WTC11 (cell line): ENCODE measurements at regions not wholly inside any gene's neighbourhood (a gene's known extent, or its start where the extent isn't known, plus 50 kb on each side); places are given as distances from the start of the nearest gene placed in this dataset.

Experiments
- ATAC-seq: fragments of 200-7000 bp; cut with Tn5 transposase; 2 replicates; pipeline ENCODE4 v1.10.0; 2021; ENCODE audit warnings: mild to moderate bottlenecking, moderate library complexity
- CTCF ChIA-PET: fragments of 300-600 bp; sonication (Branson Sonifier 250); formaldehyde crosslinking; loops from one replicate; lab custom pipeline; 2021; ENCODE audit warnings: antibody characterized with exemption; lab: Charles Lee
- POLR2A ChIA-PET: fragments of 350-600 bp; sonication (Branson Sonifier 250); formaldehyde crosslinking; loops from one replicate; lab custom pipeline; 2021; ENCODE audit warnings: antibody characterized with exemption; lab: Charles Lee
- DNase-seq: peaks from one replicate; pipeline ENCODE4 v3.0.0; 2021; ENCODE audit warnings: low spot score
- H3K27ac Mint-ChIP-seq: 2 replicates; pipeline ENCODE4 v1.8.0; 2021; ENCODE audit warnings: mixed read lengths
- H3K27me3 Mint-ChIP-seq: 2 replicates; pipeline ENCODE4 v1.8.0; 2021; ENCODE audit warnings: low read depth, mild to moderate bottlenecking, moderate library complexity, mixed read lengths
- H3K36me3 Mint-ChIP-seq: 2 replicates; pipeline ENCODE4 v1.8.0; 2021; ENCODE audit warnings: mixed read lengths
- H3K4me1 Mint-ChIP-seq: 2 replicates; pipeline ENCODE4 v1.8.0; 2022; ENCODE audit warnings: mixed read lengths
- H3K4me3 Mint-ChIP-seq: 2 replicates; pipeline ENCODE4 v1.8.0; 2021; ENCODE audit warnings: mild to moderate bottlenecking, moderate library complexity, mixed read lengths
- H3K9me3 Mint-ChIP-seq: 2 replicates; pipeline ENCODE4 v1.8.0; 2021; ENCODE audit warnings: mixed read lengths
- AFF4 ChIP-seq: sonication (generic); formaldehyde crosslinking; IDR thresholded peaks from 2 replicates; pipeline ENCODE4 v1.8.1; 2023; ENCODE audit warnings: mild to moderate bottlenecking, missing genetic modification reagents, borderline replicate concordance
- EMX1 ChIP-seq: fragments of 250-450 bp; sonication (Bioruptor Pico); IDR thresholded peaks from 2 replicates; pipeline ENCODE4 v1.8.0; 2021; ENCODE audit warnings: mild to moderate bottlenecking
- ERG ChIP-seq: fragments of 250-450 bp; sonication (Bioruptor Pico); IDR thresholded peaks from 2 replicates; pipeline ENCODE4 v1.8.0; 2021; ENCODE audit warnings: mild to moderate bottlenecking
- ESRRA ChIP-seq: sonication (generic); formaldehyde crosslinking; IDR thresholded peaks from 2 replicates; pipeline ENCODE4 v1.8.1; 2022; ENCODE audit warnings: mild to moderate bottlenecking, missing genetic modification reagents, borderline replicate concordance
- FOXJ3 ChIP-seq: sonication (generic); formaldehyde crosslinking; IDR thresholded peaks from 2 replicates; pipeline ENCODE4 v1.9.0; 2021; ENCODE audit warnings: missing genetic modification reagents, mild to moderate bottlenecking, borderline replicate concordance
- GTF2I ChIP-seq: fragments of 250-450 bp; sonication (Bioruptor Pico); conservative IDR thresholded peaks from 2 replicates; pipeline ENCODE4 v1.4.0; 2021; ENCODE audit warnings: mild to moderate bottlenecking
- JUN ChIP-seq: sonication (generic); formaldehyde crosslinking; IDR thresholded peaks from 2 replicates; pipeline ENCODE4 v1.8.0; 2023; ENCODE audit warnings: mild to moderate bottlenecking, missing genetic modification reagents
- NFATC4 ChIP-seq: fragments of 250-450 bp; sonication (Bioruptor Pico); IDR thresholded peaks from 2 replicates; pipeline ENCODE4 v1.9.0; 2021; ENCODE audit warnings: mild to moderate bottlenecking
- OVOL2 ChIP-seq: fragments of 250-450 bp; sonication (Bioruptor Pico); IDR thresholded peaks from 2 replicates; pipeline ENCODE4 v1.9.0; 2021; ENCODE audit warnings: mild to moderate bottlenecking, borderline replicate concordance
- PRDM15 ChIP-seq: sonication (generic); formaldehyde crosslinking; IDR thresholded peaks from 2 replicates; pipeline ENCODE4 v1.8.0; 2022; ENCODE audit warnings: missing genetic modification reagents
- RORB ChIP-seq: fragments of 250-450 bp; sonication (Bioruptor Pico); IDR thresholded peaks from 2 replicates; pipeline ENCODE4 v1.9.0; 2021; ENCODE audit warnings: mild to moderate bottlenecking
- SMAD3 ChIP-seq: sonication (generic); formaldehyde crosslinking; IDR thresholded peaks from 2 replicates; pipeline ENCODE4 v1.8.0; 2022; ENCODE audit warnings: missing genetic modification reagents, mild to moderate bottlenecking, borderline replicate concordance
- SMAD4 ChIP-seq: sonication (generic); formaldehyde crosslinking; IDR thresholded peaks from 2 replicates; pipeline ENCODE4 v1.8.0; 2022; ENCODE audit warnings: mild to moderate bottlenecking, missing genetic modification reagents
- TEAD4 ChIP-seq: sonication (generic); formaldehyde crosslinking; IDR thresholded peaks from 2 replicates; pipeline ENCODE4 v1.8.0; 2022; ENCODE audit warnings: mild to moderate bottlenecking, missing genetic modification reagents
- ZNF232 ChIP-seq: sonication (generic); formaldehyde crosslinking; IDR thresholded peaks from 2 replicates; pipeline ENCODE4 v1.8.0; 2022; ENCODE audit warnings: mild to moderate bottlenecking, missing genetic modification reagents
- ZNF263 ChIP-seq: sonication (generic); formaldehyde crosslinking; IDR thresholded peaks from 2 replicates; pipeline ENCODE4 v1.8.1; 2022; ENCODE audit warnings: low read depth, mild to moderate bottlenecking, moderate library complexity, missing genetic modification reagents
- ZNF317 ChIP-seq: sonication (generic); formaldehyde crosslinking; IDR thresholded peaks from 2 replicates; pipeline ENCODE4 v1.8.1; 2023; ENCODE audit warnings: low read depth, mild to moderate bottlenecking, moderate library complexity, missing genetic modification reagents, borderline replicate concordance
- ZNF416 ChIP-seq: fragments of 250-450 bp; sonication (Bioruptor Pico); IDR thresholded peaks from 2 replicates; pipeline ENCODE4 v1.9.0; 2021; ENCODE audit warnings: mild to moderate bottlenecking, inconsistent platforms
- ZNF425 ChIP-seq: fragments of 250-450 bp; sonication (Bioruptor Pico); conservative IDR thresholded peaks from 2 replicates; pipeline ENCODE4 v1.9.0; 2021; ENCODE audit warnings: mild to moderate bottlenecking

GRCh38 chr6:63430985-63431519 is 111.3 kb upstream of the LGSN start:
- no peak for ATAC-seq
- DNase-seq: no peak
- CTCF ChIA-PET: no interaction called here
- Mint-ChIP-seq H3K27ac (no peak overlapping the region), H3K36me3 (peaks cover 2% of the 10 kb centered on the region; the same call in 1 of the 2 replicates), H3K27me3 (no peaks in the 10 kb centered on the region)
- POLR2A ChIA-PET: no interaction called here
- no peak for TF ChIP-seq ZNF416
- no peak for TF ChIP-seq ZNF317
- TF ChIP-seq SMAD3: no peak
- no peak for TF ChIP-seq RORB
- TF ChIP-seq OVOL2: no peak
- no peak for TF ChIP-seq GTF2I (CRISPR knock-in tag)
- no peak for TF ChIP-seq ZNF425 (CRISPR knock-in tag)
- no peak for TF ChIP-seq ZNF232
- no peak for TF ChIP-seq EMX1 (CRISPR knock-in tag)
- no peak for TF ChIP-seq AFF4
- TF ChIP-seq ERG (CRISPR knock-in tag): no peak
- TF ChIP-seq TEAD4: no peak
- no peak for TF ChIP-seq ESRRA (CRISPR knock-in tag)
- no peak for TF ChIP-seq ZNF263 (CRISPR knock-in tag)
- no peak for TF ChIP-seq NFATC4 (CRISPR knock-in tag)
- TF ChIP-seq, all 79 proteins: peak for 0
- H3K4me1 Mint-ChIP-seq: no peaks in the 10 kb centered on the region
- H3K4me3 Mint-ChIP-seq: no peak overlapping the region
- peaks cover 3% of the 10 kb centered on the region for H3K9me3 Mint-ChIP-seq

GRCh38 chr6:63434943-63435342 is 115.2 kb upstream of the LGSN start:
- TF ChIP-seq FOXJ3 (CRISPR knock-in tag) (no peak), SMAD4 (CRISPR knock-in tag) (no peak), JUN (CRISPR knock-in tag) (no peak), PRDM15 (CRISPR knock-in tag) (no peak)
- Mint-ChIP-seq H3K4me1 (no peaks in the 10 kb centered on the region), H3K27me3 (no peaks in the 10 kb centered on the region), H3K36me3 (peaks cover 5% of the 10 kb centered on the region; the same call in 1 of the 2 replicates), H3K4me3 (no peak overlapping the region), H3K27ac (no peak overlapping the region), H3K9me3 (peaks cover 12% of the 10 kb centered on the region)
- ATAC-seq (no peak), DNase-seq (no peak)
- POLR2A ChIA-PET: interaction anchor here (0.7 kb wide), 1 partner anchor 159 kb away, joined by 5 read pairs; no protein-coding TSS in a partner anchor
- CTCF ChIA-PET: no interaction called here
